HG03135 (cell line): ENCODE measurements at regions not wholly inside any gene's neighbourhood (a gene's known extent, or its start where the extent isn't known, plus 50 kb on each side); places are given as distances from the start of the nearest gene placed in this dataset.

Experiments used
- ATAC-seq: cut with Tn5 transposase; IDR thresholded peaks from one replicate; pipeline ENCODE4 v1.9.1; 2021; ENCODE audit warnings: mild to moderate bottlenecking, moderate library complexity; ENCODE audit not compliant: unreplicated experiment

DNA sequence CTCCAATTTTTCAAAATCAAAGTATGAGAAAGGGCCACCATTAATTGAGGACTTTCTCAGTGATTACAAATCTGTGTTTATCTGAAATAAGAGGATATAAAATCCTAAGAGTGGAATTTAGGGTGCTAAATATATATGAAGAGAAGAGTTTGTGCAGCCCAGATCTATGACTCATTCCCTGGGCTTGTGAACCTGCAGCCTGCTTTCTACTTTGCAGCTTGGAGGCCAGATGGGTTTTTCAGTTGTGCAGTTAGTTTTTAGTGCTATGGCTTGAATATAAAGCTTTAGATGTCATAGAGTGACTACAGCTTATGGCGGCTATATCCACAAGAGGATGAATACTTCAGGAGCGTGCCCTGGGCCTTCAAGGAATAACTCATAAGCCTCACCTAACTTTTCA, 1391.1 kb downstream of the FSTL5 start:
- ATAC-seq = no peak

DNA sequence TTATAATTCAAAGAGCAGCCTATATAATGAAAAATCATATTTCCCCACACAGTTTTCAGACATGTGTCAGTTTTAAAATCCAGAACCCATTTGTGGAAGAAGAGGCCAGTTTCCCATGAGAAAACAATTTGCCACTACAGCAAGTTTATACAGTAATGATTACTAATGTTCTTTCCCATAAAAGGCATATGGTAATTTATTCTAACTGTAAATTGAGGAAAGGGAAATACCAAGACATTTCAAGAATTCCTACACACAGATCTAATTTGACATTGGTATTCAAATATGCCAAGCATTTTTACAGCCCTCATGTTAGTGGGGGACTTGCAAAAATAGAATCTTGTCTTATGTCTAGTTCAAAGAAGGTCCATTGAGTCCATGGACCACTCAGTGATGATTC, 1368.6 kb downstream of the FSTL5 start:
- no peak for ATAC-seq

DNA sequence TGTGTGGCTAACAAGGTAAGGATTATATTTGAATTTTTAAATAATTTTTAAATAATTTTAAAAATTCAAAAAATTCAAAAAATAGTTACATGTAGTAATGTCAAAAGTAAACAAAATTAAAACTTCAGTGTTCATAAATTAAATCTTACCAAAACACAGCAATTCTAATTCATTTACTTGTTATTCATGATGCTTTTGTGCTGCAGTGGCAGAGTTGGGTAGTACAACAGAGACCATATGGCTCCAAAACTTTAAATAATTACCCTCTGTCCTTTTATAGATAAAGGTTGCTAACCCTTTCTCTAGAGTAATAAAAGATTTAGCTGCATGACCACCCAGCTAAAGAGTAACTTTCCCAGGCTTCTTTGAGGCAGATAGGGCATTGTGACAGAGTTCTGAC, 1355.6 kb downstream of the FSTL5 start:
- no peak for ATAC-seq

DNA sequence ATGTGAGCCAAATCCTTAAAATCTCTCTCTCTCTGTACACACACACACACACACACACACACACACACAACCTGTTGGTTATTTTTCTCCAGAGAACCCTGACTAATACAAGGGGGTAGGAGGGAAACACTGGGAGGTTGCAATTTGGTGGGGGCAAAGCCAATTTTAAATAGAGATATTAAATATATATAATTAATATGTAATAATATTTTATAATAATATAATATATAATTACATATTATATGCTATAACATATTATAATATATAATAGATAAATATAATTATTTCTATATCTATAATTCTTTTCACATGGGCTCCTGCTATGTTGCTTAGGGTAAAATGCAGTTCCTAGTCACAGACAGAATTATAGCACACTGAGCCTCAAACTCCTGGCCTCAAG, 1354.2 kb downstream of the FSTL5 start:
- no peak for ATAC-seq

DNA sequence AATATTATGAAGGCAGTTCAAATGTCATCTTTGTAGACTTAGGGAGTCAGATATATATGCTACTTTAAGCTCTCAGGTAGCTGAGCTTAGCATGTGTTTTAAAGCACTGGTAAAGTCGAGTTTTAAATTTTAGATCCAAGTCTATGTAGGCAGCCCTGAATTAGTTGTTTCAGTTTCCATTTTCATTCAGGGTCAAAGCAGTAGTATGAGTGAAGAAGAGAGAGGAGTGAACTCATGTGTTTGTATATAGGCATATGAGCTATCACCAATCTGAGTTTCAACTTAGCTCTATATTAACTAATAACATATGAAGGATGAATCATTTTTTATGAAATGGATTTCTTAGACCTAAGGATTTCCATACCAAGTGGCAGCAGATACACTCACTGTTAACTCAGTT, 1353.4 kb downstream of the FSTL5 start:
- no peak for ATAC-seq

DNA sequence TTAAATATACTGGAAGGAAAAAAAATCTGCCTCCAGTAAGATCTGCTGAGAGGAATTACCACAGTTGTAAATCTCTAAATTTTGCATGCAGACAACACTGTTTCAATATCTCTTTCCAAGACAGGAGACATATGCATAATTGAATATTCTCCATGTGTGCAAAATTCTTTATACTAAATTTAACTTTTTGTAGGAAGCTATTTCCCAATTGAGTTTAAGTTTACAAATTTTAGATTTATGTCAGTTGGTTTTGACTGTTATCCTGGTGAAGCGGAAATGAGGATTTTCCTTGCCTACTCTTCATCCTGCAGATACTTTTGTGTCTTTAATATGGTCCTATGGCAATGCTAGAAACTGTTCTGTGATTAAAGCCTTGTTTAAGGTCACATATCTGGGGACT, 1352.9 kb downstream of the FSTL5 start:
- ATAC-seq = no peak

DNA sequence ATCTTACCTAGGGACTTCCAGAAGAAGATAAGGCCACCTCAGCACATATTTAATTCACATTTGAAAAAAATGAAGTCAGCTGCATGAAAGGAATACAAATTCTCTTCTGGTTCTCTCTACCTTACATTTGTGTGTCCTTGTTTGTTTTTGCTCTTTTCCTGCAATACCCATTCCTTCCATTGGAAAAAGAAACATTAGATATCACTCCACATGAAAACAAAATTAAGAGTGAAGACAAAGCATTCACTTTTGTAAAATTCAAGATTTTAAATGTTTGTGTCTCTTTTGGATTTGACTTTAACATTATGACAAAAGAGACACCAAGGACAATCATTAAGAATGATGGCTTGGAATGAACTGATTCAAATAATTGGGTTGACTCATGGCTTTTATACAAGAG, 1351.8 kb downstream of the FSTL5 start:
- no peak for ATAC-seq

DNA sequence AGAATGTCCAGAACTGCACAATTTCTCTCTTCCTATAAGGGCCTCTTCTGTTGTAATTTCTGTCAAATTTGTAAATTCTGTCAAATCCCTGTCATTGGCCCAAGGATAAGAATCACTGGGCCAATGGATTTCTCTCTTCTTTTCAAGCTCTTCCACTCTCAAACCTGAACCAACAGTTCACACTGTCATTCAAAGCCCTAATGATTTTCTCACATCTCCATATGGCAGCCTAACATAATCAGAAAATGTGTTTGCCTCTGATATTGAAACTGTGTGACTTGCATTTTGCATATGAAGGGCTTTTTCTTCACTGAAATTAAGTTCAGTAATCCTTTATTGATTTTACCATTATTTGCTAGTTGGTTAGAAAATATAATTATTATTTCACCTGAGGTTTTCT, 1349.1 kb downstream of the FSTL5 start:
- ATAC-seq = no peak

DNA sequence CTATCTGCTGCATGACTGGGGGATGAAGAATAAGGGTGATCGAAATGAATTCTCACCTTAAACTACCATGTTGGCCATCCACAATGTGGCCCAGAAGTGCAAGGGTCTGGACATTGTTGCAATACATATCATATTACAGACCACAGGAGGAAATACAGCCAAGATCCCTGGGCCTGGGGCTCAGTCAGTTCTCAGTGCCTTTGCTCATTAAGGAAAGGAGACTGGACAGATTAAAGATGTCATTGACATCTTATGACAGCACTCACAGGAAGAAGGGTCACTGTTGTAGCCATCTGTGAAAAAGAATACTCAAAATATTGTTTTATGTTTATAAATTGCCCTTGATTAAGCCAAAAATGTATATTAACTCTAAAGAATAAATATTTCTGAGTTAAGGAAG, 1345.2 kb downstream of the FSTL5 start:
- no peak for ATAC-seq

DNA sequence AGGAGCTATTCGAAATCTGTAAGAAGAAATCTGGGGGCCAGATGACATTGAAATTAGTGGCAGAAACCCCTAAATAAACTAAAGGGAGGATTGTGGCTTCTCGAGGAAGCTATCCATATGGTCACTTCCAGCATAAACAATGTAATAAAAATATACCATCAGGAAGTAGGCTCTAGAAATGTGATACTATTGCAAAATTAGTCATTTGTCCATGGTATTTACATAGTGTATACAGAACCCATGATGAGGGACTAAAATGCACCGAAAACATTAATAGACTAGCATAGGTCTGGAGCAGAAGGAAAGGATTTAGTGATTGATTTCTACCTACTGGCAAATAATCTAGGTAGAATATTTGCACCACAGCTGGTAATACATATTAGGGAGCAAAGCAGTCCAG, 1344.0 kb downstream of the FSTL5 start:
- no peak for ATAC-seq

DNA sequence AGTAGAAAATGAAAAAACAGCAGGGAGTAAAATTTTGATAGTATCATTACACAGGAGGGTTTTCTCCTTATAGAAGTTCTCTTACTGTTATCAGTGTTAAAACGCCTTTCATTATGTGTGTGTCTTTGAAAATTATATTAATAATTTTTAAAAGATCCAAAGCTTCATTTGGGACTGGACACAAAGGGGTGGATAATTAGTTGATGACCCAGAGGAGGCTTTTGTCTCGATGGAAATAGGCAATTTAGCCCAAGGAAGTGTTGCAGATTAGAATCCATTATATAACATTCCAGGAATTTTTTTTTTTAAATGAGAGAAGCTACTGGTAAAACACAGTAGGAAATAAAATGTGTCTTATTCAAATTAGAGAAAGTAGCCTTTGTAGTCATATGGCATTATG, 1339.3 kb downstream of the FSTL5 start:
- no peak for ATAC-seq

DNA sequence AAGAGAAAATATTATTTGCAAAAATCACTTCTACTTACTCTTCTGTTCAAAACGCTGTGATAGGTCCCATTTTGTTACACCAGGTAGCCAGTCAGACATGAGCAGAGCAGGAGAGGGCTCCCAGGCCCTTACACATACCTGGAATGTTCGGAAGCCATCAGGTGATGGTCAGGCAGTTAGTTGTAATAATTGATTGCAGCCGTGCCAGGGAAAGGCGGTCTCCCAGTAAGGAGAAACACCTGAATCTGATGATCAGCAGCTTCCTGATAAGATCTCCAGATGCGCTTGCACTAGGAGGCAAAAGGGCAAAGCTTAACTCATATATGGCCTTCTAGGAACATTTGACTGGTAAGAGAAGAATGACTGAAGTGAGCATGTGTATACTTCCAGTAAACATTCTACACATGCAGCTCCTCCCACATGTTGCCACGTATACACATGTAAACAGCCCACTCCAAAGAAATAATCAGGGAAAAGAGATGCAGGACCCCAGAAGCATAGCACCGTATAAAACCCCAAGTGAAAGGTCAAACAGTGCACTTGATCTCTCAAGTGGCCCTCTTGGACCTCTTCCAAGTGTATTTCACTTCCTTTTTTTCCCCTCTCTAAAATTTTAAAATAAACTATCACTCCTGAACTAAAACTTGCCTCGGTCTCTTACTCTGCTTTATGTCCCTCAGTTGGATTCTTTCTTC, 1338.0 kb downstream of the FSTL5 start:
- ATAC-seq = no peak

DNA sequence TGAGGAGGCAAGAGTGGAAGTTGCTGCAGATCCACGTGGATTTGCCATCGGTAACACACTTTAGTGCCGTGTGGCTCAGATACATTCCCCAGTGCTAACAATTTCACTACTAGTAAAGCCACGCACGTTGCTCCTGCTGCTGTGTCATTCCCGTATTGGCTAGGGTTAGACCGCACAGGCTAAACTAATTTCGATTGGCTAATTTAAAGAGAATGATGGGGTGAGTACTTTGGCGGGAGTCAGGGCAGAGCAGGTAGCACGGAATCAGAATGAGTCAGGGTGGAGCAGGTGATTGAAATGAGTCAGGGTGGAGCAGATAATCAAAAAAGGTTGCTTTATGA, 1337.5 kb downstream of the FSTL5 start:
- no peak for ATAC-seq

DNA sequence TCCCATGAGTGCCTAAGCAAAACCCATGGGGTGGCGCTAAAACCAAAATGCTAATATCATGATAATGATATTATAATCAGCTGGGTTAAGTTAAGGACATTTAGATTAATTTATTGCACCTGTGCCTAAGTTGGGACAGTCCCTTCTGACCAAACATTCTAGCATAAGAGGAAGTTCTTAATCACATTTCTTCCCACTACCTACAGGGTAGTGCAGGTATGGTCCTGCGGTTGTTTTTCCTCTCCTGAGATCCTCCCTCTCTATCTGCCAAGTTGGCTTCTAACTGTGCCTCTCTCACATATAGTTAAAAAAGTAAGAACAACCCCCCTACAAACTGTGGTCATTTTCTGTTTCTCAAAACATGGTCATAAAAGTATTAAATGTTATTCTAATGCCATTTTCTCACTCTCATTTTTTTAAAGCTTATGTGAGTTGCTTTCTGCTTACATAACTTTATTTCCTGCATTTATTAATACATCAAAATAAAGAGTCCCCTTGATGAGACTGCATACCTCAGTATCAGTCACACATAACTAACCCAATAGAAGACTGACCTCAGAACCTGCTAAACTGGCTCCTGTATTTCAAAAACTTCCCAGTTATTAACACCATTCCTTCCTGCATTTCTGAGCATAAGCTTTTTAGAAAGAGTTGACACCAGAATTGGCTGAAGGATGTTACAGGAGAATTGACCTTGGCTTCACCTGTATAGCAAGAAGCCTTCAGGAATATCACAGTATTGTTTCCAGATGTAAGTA, 1332.5 kb downstream of the FSTL5 start:
- ATAC-seq = no peak

DNA sequence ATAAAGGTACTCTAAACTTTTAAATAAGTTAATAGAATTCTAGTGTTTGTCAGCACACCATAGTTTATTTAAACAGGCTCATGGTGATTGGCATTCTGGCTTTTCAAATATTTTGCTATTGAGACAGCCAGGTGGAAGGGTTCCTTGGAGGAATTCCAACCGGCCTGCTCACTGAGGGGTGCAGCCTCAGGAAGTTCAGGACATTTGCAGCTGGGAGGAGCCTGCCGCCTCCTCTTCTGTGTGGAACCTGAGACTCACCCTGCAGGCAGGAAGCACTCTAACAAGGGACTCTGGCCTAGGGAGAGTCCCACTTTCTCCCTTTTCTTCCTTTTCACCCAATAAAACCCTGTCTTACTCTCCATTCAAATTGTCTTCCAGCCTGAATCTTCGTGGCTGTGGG, 1328.0 kb downstream of the FSTL5 start:
- no peak for ATAC-seq

DNA sequence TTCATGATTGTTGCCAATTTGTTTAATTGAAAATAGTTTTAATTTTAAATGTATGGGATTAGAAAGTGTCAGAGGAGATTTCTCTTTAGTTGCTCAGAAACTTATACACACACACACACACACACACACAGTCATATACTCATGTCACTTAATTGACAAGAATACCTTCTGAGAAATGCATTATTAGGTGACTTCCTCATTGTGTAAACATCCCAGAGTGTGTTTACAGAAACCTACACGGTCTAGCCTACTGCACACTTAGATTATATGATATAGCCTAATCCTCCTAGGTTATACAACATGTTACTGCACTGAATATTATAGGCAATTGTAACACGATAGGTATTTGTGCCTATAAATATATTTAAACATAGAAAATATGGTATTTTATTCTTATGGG, 1327.4 kb downstream of the FSTL5 start:
- no peak for ATAC-seq

DNA sequence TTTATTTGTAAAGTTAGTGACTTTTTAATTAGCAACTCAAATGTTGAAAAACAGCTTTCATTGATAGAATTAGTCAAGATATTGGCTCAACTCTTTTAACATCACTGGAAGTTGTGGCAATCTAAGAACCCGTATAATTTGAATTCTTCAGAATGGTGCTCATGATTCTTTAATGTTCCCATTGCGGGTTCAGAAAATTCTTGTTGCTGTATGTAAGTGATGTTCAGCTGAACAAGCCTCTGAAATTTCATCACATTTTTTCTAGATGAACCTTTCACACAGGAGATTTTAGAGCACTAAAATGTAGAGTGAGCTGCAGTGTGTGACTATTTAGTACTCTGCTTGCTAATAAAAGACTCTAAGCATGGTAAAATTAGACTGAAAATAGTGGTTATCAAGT, 1317.7 kb downstream of the FSTL5 start:
- ATAC-seq = no peak

DNA sequence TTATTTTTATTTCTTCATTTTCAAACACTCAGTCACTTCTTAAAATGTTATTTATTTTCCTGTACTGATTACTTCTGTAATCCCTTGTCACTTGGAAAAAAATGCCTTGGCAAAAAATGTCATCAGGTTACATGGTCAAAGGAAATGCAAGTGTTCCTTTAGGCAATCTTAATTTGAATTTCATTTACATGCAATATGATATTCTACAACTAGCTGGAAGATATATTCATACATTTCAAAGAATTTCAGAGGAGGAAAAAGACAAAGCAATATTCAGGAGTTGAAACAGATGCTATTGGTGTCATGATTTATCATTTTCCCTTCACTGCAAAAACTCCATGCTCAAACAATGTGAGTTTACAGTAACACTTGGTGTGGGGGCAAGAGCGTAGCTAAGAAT, 1316.6 kb downstream of the FSTL5 start:
- ATAC-seq = no peak

DNA sequence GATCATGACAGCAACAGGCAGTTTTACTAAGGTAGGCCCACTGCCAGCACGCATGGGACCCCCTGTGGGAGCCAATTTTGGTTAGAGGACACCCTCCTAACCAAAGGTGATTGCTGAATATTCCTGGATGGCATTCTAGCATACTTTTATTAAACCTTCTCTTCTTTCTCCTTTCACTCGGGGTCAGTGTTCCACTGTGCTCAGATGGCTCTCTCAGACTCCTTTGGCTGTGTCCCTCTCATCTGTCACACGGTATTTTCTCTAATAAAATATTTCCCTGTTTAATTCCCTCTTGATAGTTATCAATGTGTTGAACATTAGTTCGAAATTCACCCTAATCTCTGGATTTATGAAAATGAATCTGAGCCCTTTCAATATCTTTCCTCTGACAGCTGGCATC, 1315.3 kb downstream of the FSTL5 start:
- no peak for ATAC-seq

DNA sequence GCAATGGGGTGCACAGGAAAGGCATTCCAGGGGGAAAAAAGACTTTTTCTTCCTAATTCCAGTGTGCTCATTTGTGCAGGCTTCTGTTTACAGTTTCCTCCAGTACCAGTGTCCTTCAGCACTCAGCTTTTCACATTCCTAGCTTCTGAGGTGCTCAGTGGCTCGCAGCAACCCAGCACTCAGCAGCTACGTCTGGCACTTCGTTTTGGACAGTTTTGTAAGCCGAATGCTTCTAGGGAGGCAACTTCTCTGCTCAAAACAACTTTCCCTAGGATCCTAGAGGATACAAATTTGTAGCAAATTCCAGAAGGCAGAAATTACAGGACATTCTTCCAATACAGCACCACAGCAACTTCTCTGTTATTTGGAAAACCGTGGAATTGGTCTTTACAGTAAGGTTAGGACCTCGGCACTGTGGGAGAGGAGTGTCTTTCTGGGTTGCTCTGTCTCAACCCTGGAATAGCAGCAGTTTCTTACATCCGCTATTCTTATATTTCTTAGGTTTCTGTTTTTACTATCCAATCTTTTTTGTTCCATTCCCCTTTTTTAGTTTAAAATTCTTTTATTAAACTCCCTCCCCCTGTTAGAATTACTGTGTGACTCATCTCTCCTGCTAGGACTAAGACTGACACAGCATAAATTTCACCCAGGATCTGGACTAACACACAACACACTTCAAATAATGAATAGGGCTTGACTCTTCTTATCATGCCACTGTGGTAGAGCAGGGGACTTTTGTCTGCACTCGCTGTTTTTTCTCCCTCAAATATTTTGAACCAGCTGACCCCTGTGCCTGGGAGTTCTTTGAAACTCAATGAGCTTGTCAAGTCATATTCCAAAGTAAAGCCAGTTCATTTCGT, 1314.7 kb downstream of the FSTL5 start:
- ATAC-seq = no peak

DNA sequence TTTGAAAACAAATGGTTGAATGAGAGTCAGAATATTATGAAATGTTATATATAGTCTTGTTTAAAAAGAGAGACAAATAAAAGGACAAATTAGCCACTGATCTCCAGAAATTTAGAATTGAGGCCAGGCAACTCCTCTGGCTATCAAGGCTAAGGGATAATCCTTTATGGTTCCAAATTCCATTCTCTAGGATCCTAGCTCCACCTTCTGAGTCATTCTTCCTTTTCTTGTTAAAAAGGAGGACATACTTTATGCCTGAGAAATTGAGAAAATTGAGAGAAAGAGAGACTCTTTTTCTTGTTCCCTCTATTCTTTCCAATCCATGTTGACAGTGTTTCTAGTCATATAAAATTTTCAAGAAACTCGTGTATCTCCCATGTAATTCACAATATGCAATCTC, 1299.5 kb downstream of the FSTL5 start:
- no peak for ATAC-seq

DNA sequence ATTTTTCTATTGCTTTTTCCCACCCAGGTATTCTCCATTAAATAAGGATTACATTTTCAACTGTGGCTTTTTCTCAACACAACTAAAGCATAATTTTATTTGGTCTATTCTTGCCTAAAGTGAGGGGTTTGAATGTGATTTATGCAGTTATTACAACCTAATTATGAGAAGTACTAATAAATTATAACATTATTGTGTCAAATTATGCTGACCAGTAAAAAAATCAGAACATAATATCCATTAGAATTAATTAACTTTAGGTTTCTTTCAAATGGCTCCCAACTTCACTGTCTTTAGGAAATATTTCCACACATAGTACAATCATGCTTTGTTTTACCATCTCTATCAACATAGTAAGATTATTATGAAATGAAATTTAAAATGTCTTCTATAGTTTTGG, 1293.9 kb downstream of the FSTL5 start:
- no peak for ATAC-seq
